HG03159 (cell line): ENCODE measurements at regions not wholly inside any gene's neighbourhood (a gene's known extent, or its start where the extent isn't known, plus 50 kb on each side); places are given as distances from the start of the nearest gene placed in this dataset.

ENCODE experiments used
- ATAC-seq: cut with Tn5 transposase; IDR thresholded peaks from one replicate; pipeline ENCODE4 v1.9.1; 2021; ENCODE audit warnings: mild to moderate bottlenecking, moderate library complexity; ENCODE audit not compliant: unreplicated experiment

- ATAC-seq, result no peak
These were observed 53.6 kb upstream of the BHLHE23 start for GRCh38 chr20:63060057-63060991.

GRCh38 chr20:63059684-63060056 lies 52.9 kb upstream of the BHLHE23 start:
- no peak for ATAC-seq

DNA sequence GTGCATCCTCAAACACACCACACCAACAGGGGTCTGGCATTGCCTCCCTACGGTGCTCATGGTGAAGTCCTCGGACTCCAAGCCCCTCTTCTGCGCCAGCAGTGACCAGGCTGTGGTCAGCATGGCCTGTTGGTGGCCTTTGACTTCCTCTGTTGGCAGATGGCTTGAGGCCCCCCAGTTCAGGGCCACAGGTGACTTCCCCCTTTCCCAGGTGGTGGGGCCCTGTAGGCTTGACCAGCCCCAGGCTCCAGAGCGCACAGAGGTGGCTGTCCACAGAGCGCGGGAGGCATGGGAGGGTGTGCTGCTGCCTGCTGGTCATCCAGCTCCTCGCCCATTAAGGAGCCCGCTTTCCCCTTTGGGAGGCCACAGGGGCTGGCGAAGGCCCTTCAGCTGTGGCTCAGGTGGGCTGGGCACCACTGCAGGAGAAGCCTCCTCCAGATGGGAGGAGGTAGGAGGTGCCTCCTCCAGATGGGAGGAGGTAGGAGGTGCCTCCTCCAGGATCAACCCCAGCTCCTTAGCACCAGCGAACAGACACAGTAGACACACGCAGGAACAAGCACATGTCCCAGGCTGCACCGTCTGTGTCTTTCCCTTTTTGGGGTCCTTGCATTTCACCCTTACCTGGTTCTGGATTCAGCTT lies 52.1 kb upstream of the BHLHE23 start:
- ATAC-seq, result no peak

DNA sequence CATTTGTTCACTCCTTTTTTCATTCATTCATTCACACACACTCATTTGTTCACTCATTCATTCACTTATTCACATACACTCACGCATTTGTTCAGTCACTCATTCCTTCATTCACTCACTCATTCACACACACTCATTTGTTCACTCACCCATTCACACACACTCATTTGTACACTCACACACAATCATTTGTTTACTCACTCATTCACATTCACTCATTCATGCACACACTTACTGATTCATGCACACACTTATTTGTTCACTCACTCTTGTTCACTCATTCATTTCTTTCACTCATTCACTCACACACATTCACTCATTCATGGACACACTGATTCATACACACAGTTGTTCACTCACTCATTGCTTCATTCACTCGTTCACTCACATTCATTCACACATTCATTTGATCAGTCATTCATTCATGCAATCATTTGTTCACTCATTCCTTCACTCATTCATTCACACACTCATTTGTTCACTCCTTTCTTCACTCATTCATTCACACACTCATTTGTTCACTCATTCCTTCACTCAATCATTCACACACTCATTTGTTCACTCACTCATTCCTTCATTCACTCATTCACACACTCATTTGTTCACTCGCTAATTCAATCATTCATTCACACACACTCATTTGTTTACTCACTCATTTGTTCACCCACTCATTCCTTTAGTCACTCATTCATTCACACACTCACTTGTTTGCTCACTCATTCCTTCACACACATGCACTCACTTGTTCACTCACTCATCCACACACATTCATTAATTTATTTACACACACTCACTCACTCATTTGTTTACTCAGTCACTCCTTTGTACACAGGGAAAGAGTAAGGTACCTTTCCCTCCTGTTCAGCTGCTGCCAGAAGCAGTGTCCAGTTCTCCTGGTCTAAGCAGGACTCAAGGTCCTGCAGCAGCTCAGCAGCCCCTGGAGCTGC lies 50.7 kb upstream of the BHLHE23 start:
- ATAC-seq, result no peak

GRCh38 chr20:63056236-63057170 lies 49.7 kb upstream of the BHLHE23 start:
- no peak for ATAC-seq
